ENCODE measurements at regions not wholly inside any gene's neighbourhood (a gene's known extent, or its start where the extent isn't known, plus 50 kb on each side); places are given as distances from the start of the nearest gene placed in this dataset.

GRCh38 chr14:106665814-106666213 is 1139.4 kb downstream of the TMEM121 start (continued):
- TF ChIP-seq ZNF462 (CRISPR knock-in tag; IDR thresholded peaks at IDR 0.05) (no peak), ETS1 (IDR thresholded peaks at IDR 0.05) (no peak), JUNB (IDR thresholded peaks at IDR 0.05; ENCODE audit: unreplicated experiment) (no peak), POLR2AphosphoS5 (IDR thresholded peaks at IDR 0.05; ENCODE audit: low read depth) (no peak), STAT1 (IDR thresholded peaks at IDR 0.05; ENCODE audit: unreplicated experiment) (no peak)

- H3K4me2 ChIP-seq: no peak overlapping the region
- DNase-seq (ENCODE audit: low spot score) (no peak), ATAC-seq (no peak)
- Mint-ChIP-seq H3K4me3 (no peak overlapping the region), H3K4me1 (no peaks in the 10 kb centered on the region), H3K9me3 (peaks cover 89% of the 10 kb centered on the region), H3K36me3 (ENCODE audit: low read depth) (peaks cover 44% of the 10 kb centered on the region), H3K27ac (no peak overlapping the region), H3K27me3 (ENCODE audit: insufficient read depth, low read depth, poor library complexity) (peaks cover 10% of the 10 kb centered on the region)
- no peak overlapping the region for H3K27ac ChIP-seq (ENCODE audit: low read depth)
- no peaks in the 10 kb centered on the region for H3K79me2 ChIP-seq (replicated peaks; ENCODE audit: insufficient read depth)
- no peak overlapping the region for H3K4me3 ChIP-seq
- H3K9me2 ChIP-seq (ENCODE audit: insufficient read depth): no peaks in the 10 kb centered on the region
- H2AFZ ChIP-seq: no peak overlapping the region
- no peaks in the 10 kb centered on the region for H3K27me3 ChIP-seq (ENCODE audit: insufficient read depth)
- H4K20me1 ChIP-seq (replicated peaks; ENCODE audit: insufficient read depth): no peaks in the 10 kb centered on the region
- peaks cover 10% of the 10 kb centered on the region for H3F3A ChIP-seq (replicated peaks; ENCODE audit: low read depth)
- peaks cover 18% of the 10 kb centered on the region; the same call in 1 of the 2 replicates for H3K36me3 ChIP-seq (ENCODE audit: insufficient read depth)
- no peaks in the 10 kb centered on the region for H3K4me1 ChIP-seq (ENCODE audit: insufficient read depth)
- no peak for TF ChIP-seq EZH2 (IDR thresholded peaks at IDR 0.05; ENCODE audit: low read depth, unreplicated experiment)
- no peak for TF ChIP-seq STAT1 (IDR thresholded peaks at IDR 0.05; ENCODE audit: unreplicated experiment)
- TF ChIP-seq REST (IDR thresholded peaks at IDR 0.05; ENCODE audit: unreplicated experiment): no peak
These were observed 1140.0 kb downstream of the TMEM121 start for GRCh38 chr14:106666341-106666740.
